ENCODE measurements at regions not wholly inside any gene's neighbourhood (a gene's known extent, or its start where the extent isn't known, plus 50 kb on each side); places are given as distances from the start of the nearest gene placed in this dataset.

- DNase-seq (ENCODE audit: low read depth) = no peak
- in situ Hi-C loops (cut with HindIII; ENCODE audit: low pct_unique_long_range_greater_than_20kb, low sequenced_read_pairs) = no loop called here
Measured at GRCh38 chr15:89421219-89421618, 75.2 kb downstream of the RHCG start.

- in situ Hi-C loops (cut with HindIII; ENCODE audit: low pct_unique_long_range_greater_than_20kb, low sequenced_read_pairs) = no loop called here
- peak; percentile 26 for DNase-seq (ENCODE audit: low read depth)
Measured at GRCh38 chr15:89419370-89419984, 76.9 kb downstream of the RHCG start.

- in situ Hi-C loops (cut with HindIII; ENCODE audit: low pct_unique_long_range_greater_than_20kb, low sequenced_read_pairs) = no loop called here
- DNase-seq (ENCODE audit: low read depth) = no peak
Measured at GRCh38 chr15:89417206-89417725, 79.1 kb downstream of the RHCG start.

- in situ Hi-C loops (cut with HindIII; ENCODE audit: low pct_unique_long_range_greater_than_20kb, low sequenced_read_pairs) = no loop called here
- peak; percentile 74 for DNase-seq (ENCODE audit: low read depth)
Measured at GRCh38 chr15:89416339-89417183, 79.8 kb downstream of the RHCG start.

GRCh38 chr15:89414571-89414970, 79.9 kb upstream of the POLG start:
- in situ Hi-C loops (cut with HindIII; ENCODE audit: low pct_unique_long_range_greater_than_20kb, low sequenced_read_pairs) = no loop called here
- DNase-seq (ENCODE audit: low read depth) = no peak

GRCh38 chr15:89413877-89414276, 79.3 kb upstream of the POLG start:
- in situ Hi-C loops (cut with HindIII; ENCODE audit: low pct_unique_long_range_greater_than_20kb, low sequenced_read_pairs) = no loop called here
- no peak for DNase-seq (ENCODE audit: low read depth)

- in situ Hi-C loops (cut with HindIII; ENCODE audit: low pct_unique_long_range_greater_than_20kb, low sequenced_read_pairs) = no loop called here
- no peak for DNase-seq (ENCODE audit: low read depth)
Measured at GRCh38 chr15:89412905-89413411, 78.3 kb upstream of the POLG start.

GRCh38 chr15:89410039-89410435, 75.4 kb upstream of the POLG start:
- no peak for DNase-seq (ENCODE audit: low read depth)

GRCh38 chr15:89409184-89410038, 74.8 kb upstream of the POLG start:
- DNase-seq (ENCODE audit: low read depth) = no peak
- in situ Hi-C loops (cut with HindIII; ENCODE audit: low pct_unique_long_range_greater_than_20kb, low sequenced_read_pairs) = no loop called here

More at GRCh38 chr15:89410039-89410435, 75.4 kb upstream of the POLG start:
- in situ Hi-C loops (cut with HindIII; ENCODE audit: low pct_unique_long_range_greater_than_20kb, low sequenced_read_pairs) = no loop called here

- no peak for DNase-seq (ENCODE audit: low read depth)
- in situ Hi-C loops (cut with HindIII; ENCODE audit: low pct_unique_long_range_greater_than_20kb, low sequenced_read_pairs) = no loop called here
Measured at GRCh38 chr15:89408372-89409183, 74.0 kb upstream of the POLG start.

GRCh38 chr15:89406940-89407607, 72.5 kb upstream of the POLG start:
- in situ Hi-C loops (cut with HindIII; ENCODE audit: low pct_unique_long_range_greater_than_20kb, low sequenced_read_pairs) = no loop called here
- no peak for DNase-seq (ENCODE audit: low read depth)

GRCh38 chr15:89406218-89406939, 71.8 kb upstream of the POLG start:
- in situ Hi-C loops (cut with HindIII; ENCODE audit: low pct_unique_long_range_greater_than_20kb, low sequenced_read_pairs) = no loop called here
- no peak for DNase-seq (ENCODE audit: low read depth)

- no peak for DNase-seq (ENCODE audit: low read depth)
- in situ Hi-C loops (cut with HindIII; ENCODE audit: low pct_unique_long_range_greater_than_20kb, low sequenced_read_pairs) = no loop called here
Measured at GRCh38 chr15:89405494-89405893, 70.9 kb upstream of the POLG start.

GRCh38 chr15:89404023-89404422, 69.4 kb upstream of the POLG start:
- in situ Hi-C loops (cut with HindIII; ENCODE audit: low pct_unique_long_range_greater_than_20kb, low sequenced_read_pairs) = no loop called here
- DNase-seq (ENCODE audit: low read depth) = no peak

- DNase-seq (ENCODE audit: low read depth) = no peak
- in situ Hi-C loops (cut with HindIII; ENCODE audit: low pct_unique_long_range_greater_than_20kb, low sequenced_read_pairs) = no loop called here
Measured at GRCh38 chr15:89402518-89402805, 67.8 kb upstream of the POLG start.

GRCh38 chr15:89401631-89402517, 67.2 kb upstream of the POLG start:
- in situ Hi-C loops (cut with HindIII; ENCODE audit: low pct_unique_long_range_greater_than_20kb, low sequenced_read_pairs) = no loop called here
- DNase-seq (ENCODE audit: low read depth) = peak; percentile 39

Measured in Caki2 (cell line).